WTC11 (cell line): ENCODE measurements at regions not wholly inside any gene's neighbourhood (a gene's known extent, or its start where the extent isn't known, plus 50 kb on each side); places are given as distances from the start of the nearest gene placed in this dataset.

Source experiments
- ATAC-seq: fragments of 200-7000 bp; cut with Tn5 transposase; 2 replicates; pipeline ENCODE4 v1.10.0; 2021; ENCODE audit warnings: mild to moderate bottlenecking, moderate library complexity
- CTCF ChIA-PET: fragments of 300-600 bp; sonication (Branson Sonifier 250); formaldehyde crosslinking; loops from one replicate; lab custom pipeline; 2021; ENCODE audit warnings: antibody characterized with exemption; lab: Charles Lee
- POLR2A ChIA-PET: fragments of 350-600 bp; sonication (Branson Sonifier 250); formaldehyde crosslinking; loops from one replicate; lab custom pipeline; 2021; ENCODE audit warnings: antibody characterized with exemption; lab: Charles Lee
- DNase-seq: peaks from one replicate; pipeline ENCODE4 v3.0.0; 2021; ENCODE audit warnings: low spot score
- H3K27ac Mint-ChIP-seq: 2 replicates; pipeline ENCODE4 v1.8.0; 2021; ENCODE audit warnings: mixed read lengths
- H3K27me3 Mint-ChIP-seq: 2 replicates; pipeline ENCODE4 v1.8.0; 2021; ENCODE audit warnings: low read depth, mild to moderate bottlenecking, moderate library complexity, mixed read lengths
- H3K36me3 Mint-ChIP-seq: 2 replicates; pipeline ENCODE4 v1.8.0; 2021; ENCODE audit warnings: mixed read lengths
- H3K4me1 Mint-ChIP-seq: 2 replicates; pipeline ENCODE4 v1.8.0; 2022; ENCODE audit warnings: mixed read lengths
- H3K4me3 Mint-ChIP-seq: 2 replicates; pipeline ENCODE4 v1.8.0; 2021; ENCODE audit warnings: mild to moderate bottlenecking, moderate library complexity, mixed read lengths
- H3K9me3 Mint-ChIP-seq: 2 replicates; pipeline ENCODE4 v1.8.0; 2021; ENCODE audit warnings: mixed read lengths
- ELF4 ChIP-seq: sonication (generic); formaldehyde crosslinking; IDR thresholded peaks from 2 replicates; pipeline ENCODE4 v1.8.1; 2022; ENCODE audit warnings: low read depth, mild to moderate bottlenecking, moderate library complexity, missing genetic modification reagents
- ESRRA ChIP-seq: sonication (generic); formaldehyde crosslinking; IDR thresholded peaks from 2 replicates; pipeline ENCODE4 v1.8.1; 2022; ENCODE audit warnings: mild to moderate bottlenecking, missing genetic modification reagents, borderline replicate concordance
- FOXK1 ChIP-seq: sonication (generic); formaldehyde crosslinking; IDR thresholded peaks from 2 replicates; pipeline ENCODE4 v1.8.0; 2022; ENCODE audit warnings: mild to moderate bottlenecking, moderate library complexity, missing genetic modification reagents
- FOXP1 ChIP-seq: sonication (generic); formaldehyde crosslinking; IDR thresholded peaks from 2 replicates; pipeline ENCODE4 v1.8.0; 2022; ENCODE audit warnings: missing genetic modification reagents, mild to moderate bottlenecking, moderate library complexity, borderline replicate concordance
- GRHL2 ChIP-seq: fragments of 250-450 bp; sonication (Bioruptor Pico); IDR thresholded peaks from 2 replicates; pipeline ENCODE4 v1.8.0; 2022; ENCODE audit warnings: mild to moderate bottlenecking, moderate library complexity; ENCODE audit not compliant: insufficient replicate concordance, severe bottlenecking
- JAZF1 ChIP-seq: fragments of 250-450 bp; sonication (Bioruptor Pico); IDR thresholded peaks from 2 replicates; pipeline ENCODE4 v1.9.0; 2021; ENCODE audit warnings: moderate library complexity, mild to moderate bottlenecking, inconsistent platforms
- NFATC4 ChIP-seq: fragments of 250-450 bp; sonication (Bioruptor Pico); IDR thresholded peaks from 2 replicates; pipeline ENCODE4 v1.9.0; 2021; ENCODE audit warnings: mild to moderate bottlenecking
- NR1H2 ChIP-seq: sonication (generic); formaldehyde crosslinking; IDR thresholded peaks from 2 replicates; pipeline ENCODE4 v1.9.0; 2021; ENCODE audit warnings: mild to moderate bottlenecking, moderate library complexity, missing genetic modification reagents
- NR3C1 ChIP-seq: sonication (generic); formaldehyde crosslinking; conservative IDR thresholded peaks from 2 replicates; pipeline ENCODE4 v1.8.1; 2023; ENCODE audit warnings: low read depth, mild to moderate bottlenecking, missing genetic modification reagents
- RORB ChIP-seq: fragments of 250-450 bp; sonication (Bioruptor Pico); IDR thresholded peaks from 2 replicates; pipeline ENCODE4 v1.9.0; 2021; ENCODE audit warnings: mild to moderate bottlenecking
- SMAD4 ChIP-seq: sonication (generic); formaldehyde crosslinking; IDR thresholded peaks from 2 replicates; pipeline ENCODE4 v1.8.0; 2022; ENCODE audit warnings: mild to moderate bottlenecking, missing genetic modification reagents
- SOX15 ChIP-seq: fragments of 250-450 bp; sonication (Bioruptor Pico); IDR thresholded peaks from 2 replicates; pipeline ENCODE4 v1.9.0; 2021; ENCODE audit warnings: mild to moderate bottlenecking
- TEAD4 ChIP-seq: sonication (generic); formaldehyde crosslinking; IDR thresholded peaks from 2 replicates; pipeline ENCODE4 v1.8.0; 2022; ENCODE audit warnings: mild to moderate bottlenecking, missing genetic modification reagents
- ZNF121 ChIP-seq: sonication (generic); formaldehyde crosslinking; IDR thresholded peaks from 2 replicates; pipeline ENCODE4 v1.8.0; 2023; ENCODE audit warnings: missing genetic modification reagents
- ZNF219 ChIP-seq: sonication (generic); formaldehyde crosslinking; IDR thresholded peaks from 2 replicates; pipeline ENCODE4 v1.8.0; 2023; ENCODE audit warnings: missing genetic modification reagents, mild to moderate bottlenecking, borderline replicate concordance
- ZNF263 ChIP-seq: sonication (generic); formaldehyde crosslinking; IDR thresholded peaks from 2 replicates; pipeline ENCODE4 v1.8.1; 2022; ENCODE audit warnings: low read depth, mild to moderate bottlenecking, moderate library complexity, missing genetic modification reagents
- TF ChIP-seq, protein P1 (sequence below): fragments of 250-450 bp; sonication (Bioruptor Pico); IDR thresholded peaks from 2 replicates; pipeline ENCODE4 v2.1.2; 2022; ENCODE audit warnings: mild to moderate bottlenecking, moderate library complexity
- TF ChIP-seq, protein P2 (sequence below): sonication (generic); formaldehyde crosslinking; IDR thresholded peaks from 2 replicates; pipeline ENCODE4 v1.8.1; 2022; ENCODE audit warnings: low read depth, missing genetic modification reagents, borderline replicate concordance
- TF ChIP-seq, protein P3 (sequence below): sonication (generic); formaldehyde crosslinking; IDR thresholded peaks from 2 replicates; pipeline ENCODE4 v1.8.0; 2023; ENCODE audit warnings: missing genetic modification reagents
- TF ChIP-seq, protein P4 (sequence below): sonication (generic); formaldehyde crosslinking; conservative IDR thresholded peaks from 2 replicates; pipeline ENCODE4 v1.8.1; 2022; ENCODE audit warnings: mild to moderate bottlenecking, missing genetic modification reagents
- TF ChIP-seq, protein P5 (sequence below): fragments of 200-600 bp; IDR thresholded peaks from 2 replicates; pipeline ENCODE4 v1.8.0; 2022; ENCODE audit warnings: antibody characterized with exemption

DNA sequence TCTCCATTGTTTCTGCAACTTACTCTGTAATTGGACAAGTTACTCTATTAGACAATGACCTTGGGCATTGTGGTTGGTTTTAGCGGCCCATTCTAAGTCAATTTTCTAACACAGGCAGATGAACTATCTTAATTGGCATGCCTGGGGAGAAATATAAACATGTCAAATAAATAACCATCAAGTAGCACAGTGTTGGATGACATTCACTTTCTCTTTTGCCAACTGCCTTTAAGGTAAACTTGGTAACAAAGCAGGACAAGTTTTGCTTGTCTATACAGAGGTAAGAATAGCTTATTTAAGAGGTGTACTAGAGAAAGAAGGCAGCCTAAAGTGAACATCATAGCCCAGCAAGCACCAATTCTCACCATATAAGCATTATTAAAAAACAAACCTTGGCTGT lies 599.6 kb downstream of the GBE1 start:
- Mint-ChIP-seq H3K4me3 (no peak overlapping the region), H3K27ac (no peak overlapping the region), H3K4me1 (peaks cover 8% of the 10 kb centered on the region; the same call in 1 of the 2 replicates), H3K27me3 (no peaks in the 10 kb centered on the region), H3K36me3 (no peaks in the 10 kb centered on the region), H3K9me3 (no peaks in the 10 kb centered on the region)
- CTCF ChIA-PET: no interaction called here
- TF ChIP-seq ELF4 (CRISPR knock-in tag) (no peak), ZNF121 (no peak)
- TF ChIP-seq, protein P1, sequence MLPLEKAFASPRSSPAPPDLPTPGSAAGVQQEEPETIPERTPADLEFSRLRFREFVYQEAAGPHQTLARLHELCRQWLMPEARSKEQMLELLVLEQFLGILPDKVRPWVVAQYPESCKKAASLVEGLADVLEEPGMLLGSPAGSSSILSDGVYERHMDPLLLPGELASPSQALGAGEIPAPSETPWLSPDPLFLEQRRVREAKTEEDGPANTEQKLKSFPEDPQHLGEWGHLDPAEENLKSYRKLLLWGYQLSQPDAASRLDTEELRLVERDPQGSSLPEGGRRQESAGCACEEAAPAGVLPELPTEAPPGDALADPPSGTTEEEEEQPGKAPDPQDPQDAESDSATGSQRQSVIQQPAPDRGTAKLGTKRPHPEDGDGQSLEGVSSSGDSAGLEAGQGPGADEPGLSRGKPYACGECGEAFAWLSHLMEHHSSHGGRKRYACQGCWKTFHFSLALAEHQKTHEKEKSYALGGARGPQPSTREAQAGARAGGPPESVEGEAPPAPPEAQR (CRISPR knock-in tag): no peak
- POLR2A ChIA-PET: no interaction called here
- ATAC-seq: no peak
- DNase-seq: no peak

DNA sequence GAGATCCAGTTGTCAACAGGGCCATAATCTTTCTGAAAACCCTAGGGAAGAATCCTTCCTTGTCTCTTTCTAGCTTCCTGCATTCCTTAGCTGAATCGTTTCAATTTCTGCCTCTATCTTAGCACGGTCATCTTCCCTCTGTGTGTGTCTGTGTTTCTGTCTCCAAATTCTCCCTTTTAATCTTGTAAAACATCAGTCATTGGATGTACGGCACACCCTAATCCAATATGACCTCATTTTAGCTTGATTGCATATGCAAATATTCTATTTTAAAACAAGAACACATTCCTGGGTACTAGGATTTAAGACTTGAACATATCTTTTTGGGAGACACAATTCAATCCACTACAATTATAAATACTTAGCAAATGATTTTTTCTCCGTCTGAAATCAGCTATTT lies 600.3 kb downstream of the GBE1 start:
- H3K4me3 Mint-ChIP-seq: no peak overlapping the region
- peaks cover 8% of the 10 kb centered on the region; the same call in 1 of the 2 replicates for H3K4me1 Mint-ChIP-seq
- no peaks in the 10 kb centered on the region for H3K27me3 Mint-ChIP-seq
- POLR2A ChIA-PET: no interaction called here
- H3K36me3 Mint-ChIP-seq: no peaks in the 10 kb centered on the region
- no peak overlapping the region for H3K27ac Mint-ChIP-seq
- TF ChIP-seq FOXK1 (CRISPR knock-in tag) (no peak), NR3C1 (CRISPR knock-in tag) (no peak), NFATC4 (no peak), ZNF219 (CRISPR knock-in tag) (no peak), SMAD4 (no peak), ZNF263 (CRISPR knock-in tag) (no peak), JAZF1 (CRISPR knock-in tag) (no peak)
- TF ChIP-seq, protein P2, sequence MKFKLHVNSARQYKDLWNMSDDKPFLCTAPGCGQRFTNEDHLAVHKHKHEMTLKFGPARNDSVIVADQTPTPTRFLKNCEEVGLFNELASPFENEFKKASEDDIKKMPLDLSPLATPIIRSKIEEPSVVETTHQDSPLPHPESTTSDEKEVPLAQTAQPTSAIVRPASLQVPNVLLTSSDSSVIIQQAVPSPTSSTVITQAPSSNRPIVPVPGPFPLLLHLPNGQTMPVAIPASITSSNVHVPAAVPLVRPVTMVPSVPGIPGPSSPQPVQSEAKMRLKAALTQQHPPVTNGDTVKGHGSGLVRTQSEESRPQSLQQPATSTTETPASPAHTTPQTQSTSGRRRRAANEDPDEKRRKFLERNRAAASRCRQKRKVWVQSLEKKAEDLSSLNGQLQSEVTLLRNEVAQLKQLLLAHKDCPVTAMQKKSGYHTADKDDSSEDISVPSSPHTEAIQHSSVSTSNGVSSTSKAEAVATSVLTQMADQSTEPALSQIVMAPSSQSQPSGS (CRISPR knock-in tag): no peak
- TF ChIP-seq, protein P3, sequence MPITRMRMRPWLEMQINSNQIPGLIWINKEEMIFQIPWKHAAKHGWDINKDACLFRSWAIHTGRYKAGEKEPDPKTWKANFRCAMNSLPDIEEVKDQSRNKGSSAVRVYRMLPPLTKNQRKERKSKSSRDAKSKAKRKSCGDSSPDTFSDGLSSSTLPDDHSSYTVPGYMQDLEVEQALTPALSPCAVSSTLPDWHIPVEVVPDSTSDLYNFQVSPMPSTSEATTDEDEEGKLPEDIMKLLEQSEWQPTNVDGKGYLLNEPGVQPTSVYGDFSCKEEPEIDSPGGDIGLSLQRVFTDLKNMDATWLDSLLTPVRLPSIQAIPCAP (CRISPR knock-in tag): no peak
- TF ChIP-seq, protein P4, sequence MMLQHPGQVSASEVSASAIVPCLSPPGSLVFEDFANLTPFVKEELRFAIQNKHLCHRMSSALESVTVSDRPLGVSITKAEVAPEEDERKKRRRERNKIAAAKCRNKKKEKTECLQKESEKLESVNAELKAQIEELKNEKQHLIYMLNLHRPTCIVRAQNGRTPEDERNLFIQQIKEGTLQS (CRISPR knock-in tag): no peak
- TF ChIP-seq, protein P5, sequence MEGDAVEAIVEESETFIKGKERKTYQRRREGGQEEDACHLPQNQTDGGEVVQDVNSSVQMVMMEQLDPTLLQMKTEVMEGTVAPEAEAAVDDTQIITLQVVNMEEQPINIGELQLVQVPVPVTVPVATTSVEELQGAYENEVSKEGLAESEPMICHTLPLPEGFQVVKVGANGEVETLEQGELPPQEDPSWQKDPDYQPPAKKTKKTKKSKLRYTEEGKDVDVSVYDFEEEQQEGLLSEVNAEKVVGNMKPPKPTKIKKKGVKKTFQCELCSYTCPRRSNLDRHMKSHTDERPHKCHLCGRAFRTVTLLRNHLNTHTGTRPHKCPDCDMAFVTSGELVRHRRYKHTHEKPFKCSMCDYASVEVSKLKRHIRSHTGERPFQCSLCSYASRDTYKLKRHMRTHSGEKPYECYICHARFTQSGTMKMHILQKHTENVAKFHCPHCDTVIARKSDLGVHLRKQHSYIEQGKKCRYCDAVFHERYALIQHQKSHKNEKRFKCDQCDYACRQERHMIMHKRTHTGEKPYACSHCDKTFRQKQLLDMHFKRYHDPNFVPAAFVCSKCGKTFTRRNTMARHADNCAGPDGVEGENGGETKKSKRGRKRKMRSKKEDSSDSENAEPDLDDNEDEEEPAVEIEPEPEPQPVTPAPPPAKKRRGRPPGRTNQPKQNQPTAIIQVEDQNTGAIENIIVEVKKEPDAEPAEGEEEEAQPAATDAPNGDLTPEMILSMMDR: no peak
- ATAC-seq (no peak), DNase-seq (no peak)
- CTCF ChIA-PET: no interaction called here
- H3K9me3 Mint-ChIP-seq: peaks cover 3% of the 10 kb centered on the region; the same call in 1 of the 2 replicates

DNA sequence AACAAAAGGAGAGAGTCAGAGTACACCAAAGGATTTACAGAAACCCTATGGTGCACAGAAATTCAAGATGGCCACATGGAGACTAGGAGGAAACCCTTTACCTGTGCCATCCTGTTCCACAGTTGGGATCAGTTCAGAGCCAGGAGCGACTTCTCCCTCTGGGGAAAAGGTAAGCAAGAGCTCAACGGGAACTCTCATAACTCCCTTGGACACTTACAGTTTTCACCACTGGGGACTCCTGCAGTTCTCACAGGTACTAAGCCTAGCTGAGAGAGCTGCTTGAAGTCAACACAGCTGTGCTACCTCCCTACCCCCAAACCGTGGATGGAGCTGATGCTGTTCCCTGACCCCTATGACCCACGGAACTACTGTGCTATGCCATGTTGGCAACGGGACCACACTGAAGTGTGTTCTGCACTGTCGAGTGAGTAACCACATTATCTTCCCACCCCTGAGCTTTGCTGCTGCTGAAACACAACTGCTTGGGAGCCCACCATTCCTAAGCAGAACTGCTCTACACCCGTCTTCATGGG lies 606.8 kb downstream of the GBE1 start:
- H3K27ac Mint-ChIP-seq: no peak overlapping the region
- H3K27me3 Mint-ChIP-seq: no peaks in the 10 kb centered on the region
- no peaks in the 10 kb centered on the region for H3K36me3 Mint-ChIP-seq
- POLR2A ChIA-PET: no interaction called here
- TF ChIP-seq TEAD4 (CRISPR knock-in tag): no peak
- TF ChIP-seq SMAD4: no peak
- TF ChIP-seq, protein P2 (CRISPR knock-in tag): no peak
- TF ChIP-seq ESRRA (CRISPR knock-in tag): no peak
- no peak for TF ChIP-seq SOX15
- TF ChIP-seq FOXP1 (CRISPR knock-in tag): no peak
- no peak for TF ChIP-seq NR1H2
- TF ChIP-seq GRHL2 (CRISPR knock-in tag): no peak
- no peak for TF ChIP-seq RORB (CRISPR knock-in tag)
- ATAC-seq: peak; percentile 82
- no peak for DNase-seq
- CTCF ChIA-PET: interaction anchor here (1.3 kb wide), 2 partner anchors 23 to 33 kb away, joined by 3 read pairs; no protein-coding TSS in a partner anchor
- no peak overlapping the region for H3K4me3 Mint-ChIP-seq
- H3K4me1 Mint-ChIP-seq: peaks cover 13% of the 10 kb centered on the region
- peaks cover 7% of the 10 kb centered on the region; the same call in 1 of the 2 replicates for H3K9me3 Mint-ChIP-seq
